Activated CD4-positive, alpha-beta T cell treated with anti-CD3 and anti-CD28 coated beads, Interleukin-2, amount 50 U/mL, for 4 hours (primary cell): ENCODE measurements at regions not wholly inside any gene's neighbourhood (a gene's known extent, or its start where the extent isn't known, plus 50 kb on each side); places are given as distances from the start of the nearest gene placed in this dataset.

Experiments
- DNase-seq, 2 experiments: peaks; one replicate each; pipeline ENCODE4 v3.0.0-alpha.2; 2020

- DNase-seq = no peak
These were observed 108.4 kb downstream of the LYZL1 start for GRCh38 chr10:29397221-29397620.

- no peak for DNase-seq
These were observed 114.3 kb downstream of the LYZL1 start for GRCh38 chr10:29403208-29403607.

- no peak for DNase-seq
These were observed 118.5 kb downstream of the LYZL1 start for GRCh38 chr10:29407280-29407858.
